GM12872 (cell line): ENCODE measurements at regions not wholly inside any gene's neighbourhood (a gene's known extent, or its start where the extent isn't known, plus 50 kb on each side); places are given as distances from the start of the nearest gene placed in this dataset.

Experiments used
- TF ChIP-seq, protein P1 (sequence below): IDR thresholded peaks from 3 replicates; pipeline ENCODE4 v1.5.1; 2011; ENCODE audit warnings: low read depth, mild to moderate bottlenecking, low read length, moderate library complexity; ENCODE audit not compliant: insufficient read depth

DNA sequence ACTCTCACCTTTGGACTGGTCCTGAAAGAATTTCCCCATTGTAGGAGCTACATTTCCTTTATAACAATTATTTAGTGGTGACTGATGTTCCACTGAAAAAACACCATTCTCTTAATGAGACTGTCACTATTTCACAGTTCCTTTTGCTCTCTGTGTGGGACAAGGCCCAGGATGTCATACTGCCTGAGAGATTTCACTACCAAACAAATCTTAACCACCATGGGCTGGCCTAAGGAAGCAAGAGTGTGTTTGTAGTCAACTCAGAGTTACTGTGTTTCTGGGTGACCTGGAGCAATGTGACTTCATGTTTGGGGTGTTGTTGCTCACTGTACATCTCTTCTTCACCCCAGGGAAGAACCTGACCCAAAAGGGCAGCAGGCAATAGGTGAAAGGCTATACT, 50.1 kb upstream of the ZNF608 start:
- TF ChIP-seq, protein P1, sequence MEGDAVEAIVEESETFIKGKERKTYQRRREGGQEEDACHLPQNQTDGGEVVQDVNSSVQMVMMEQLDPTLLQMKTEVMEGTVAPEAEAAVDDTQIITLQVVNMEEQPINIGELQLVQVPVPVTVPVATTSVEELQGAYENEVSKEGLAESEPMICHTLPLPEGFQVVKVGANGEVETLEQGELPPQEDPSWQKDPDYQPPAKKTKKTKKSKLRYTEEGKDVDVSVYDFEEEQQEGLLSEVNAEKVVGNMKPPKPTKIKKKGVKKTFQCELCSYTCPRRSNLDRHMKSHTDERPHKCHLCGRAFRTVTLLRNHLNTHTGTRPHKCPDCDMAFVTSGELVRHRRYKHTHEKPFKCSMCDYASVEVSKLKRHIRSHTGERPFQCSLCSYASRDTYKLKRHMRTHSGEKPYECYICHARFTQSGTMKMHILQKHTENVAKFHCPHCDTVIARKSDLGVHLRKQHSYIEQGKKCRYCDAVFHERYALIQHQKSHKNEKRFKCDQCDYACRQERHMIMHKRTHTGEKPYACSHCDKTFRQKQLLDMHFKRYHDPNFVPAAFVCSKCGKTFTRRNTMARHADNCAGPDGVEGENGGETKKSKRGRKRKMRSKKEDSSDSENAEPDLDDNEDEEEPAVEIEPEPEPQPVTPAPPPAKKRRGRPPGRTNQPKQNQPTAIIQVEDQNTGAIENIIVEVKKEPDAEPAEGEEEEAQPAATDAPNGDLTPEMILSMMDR: no peak

DNA sequence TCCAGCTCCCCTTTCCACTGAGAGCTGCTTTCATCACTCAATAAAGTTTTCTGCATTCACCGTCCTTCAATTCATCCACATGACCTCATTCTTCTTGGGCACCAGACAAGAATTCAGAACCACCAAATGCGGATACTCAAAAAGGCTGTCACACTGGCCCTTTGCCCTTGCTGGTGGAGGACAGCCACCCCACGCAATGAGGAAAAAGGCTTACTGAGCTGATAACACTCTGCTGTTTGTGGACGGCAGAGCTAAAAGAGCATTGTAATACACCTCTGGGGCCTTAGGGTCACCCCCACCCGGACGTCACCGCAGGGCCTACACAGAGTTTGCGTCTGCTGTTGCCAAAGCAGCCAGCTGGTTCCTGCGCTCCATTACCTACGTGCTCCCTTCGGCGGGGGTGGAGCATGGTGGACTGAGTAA, 51.2 kb upstream of the ZNF608 start:
- TF ChIP-seq, protein P1: no peak

DNA sequence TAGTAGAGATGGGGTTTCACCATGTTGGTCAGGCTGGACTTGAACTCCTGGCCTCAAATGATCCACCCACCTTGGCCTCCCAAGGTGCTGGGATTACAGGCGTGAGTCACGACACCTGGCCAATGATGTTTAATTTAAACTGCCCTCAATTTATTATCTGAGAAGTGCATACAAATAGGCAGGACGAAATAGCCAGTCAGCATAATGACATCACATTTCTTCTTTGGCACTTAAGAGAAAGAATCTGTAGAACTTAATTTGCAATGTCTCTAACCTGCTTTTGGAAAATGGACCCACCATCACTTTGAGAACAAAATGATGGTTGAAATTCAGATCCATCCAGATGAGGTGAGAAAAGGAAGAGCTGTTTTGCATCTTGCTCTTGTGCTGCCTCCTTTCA, 52.5 kb upstream of the ZNF608 start:
- TF ChIP-seq, protein P1: no peak

- TF ChIP-seq, protein P1: no peak
These were observed 55.1 kb upstream of the ZNF608 start for GRCh38 chr5:124801551-124801950.

- TF ChIP-seq, protein P1: no peak
These were observed 57.3 kb upstream of the ZNF608 start for GRCh38 chr5:124803617-124804323.

GRCh38 chr5:124806026-124806372, 59.6 kb upstream of the ZNF608 start:
- TF ChIP-seq, protein P1: no peak

DNA sequence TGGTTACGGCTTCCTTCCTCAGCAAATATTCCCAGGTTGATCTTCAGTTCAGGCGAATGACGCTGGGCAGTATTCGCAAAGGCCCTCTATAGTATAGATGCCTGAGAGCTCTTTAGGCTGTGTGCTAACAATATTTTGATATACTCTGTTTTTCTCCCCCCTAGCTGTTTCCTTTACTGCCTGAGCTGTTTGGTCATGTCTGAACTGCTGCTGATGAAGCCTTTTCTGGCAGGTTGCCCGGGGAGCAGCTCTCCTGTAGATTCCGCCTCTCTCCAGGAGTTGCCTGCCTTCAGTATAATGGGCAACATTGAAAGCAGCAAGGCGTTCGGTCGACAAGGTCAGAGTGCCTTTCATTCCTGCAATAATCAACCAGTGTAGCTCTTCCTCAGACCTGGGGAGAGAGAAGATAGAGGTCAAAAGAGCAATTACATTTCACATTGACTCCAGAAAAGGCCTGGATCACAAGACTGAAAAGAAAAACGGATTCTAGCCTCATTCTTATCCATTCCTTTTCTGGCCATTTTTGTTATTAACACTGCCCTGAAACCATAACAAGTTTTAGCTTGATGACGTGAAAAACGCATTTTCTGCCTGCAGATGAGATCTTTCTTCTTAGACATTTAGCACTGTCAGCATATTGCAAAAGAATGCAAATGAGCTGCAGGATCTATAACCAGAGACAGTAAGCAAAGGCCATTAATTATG, 60.1 kb upstream of the ZNF608 start:
- TF ChIP-seq, protein P1: no peak
